ENCODE measurements at regions not wholly inside any gene's neighbourhood (a gene's known extent, or its start where the extent isn't known, plus 50 kb on each side); places are given as distances from the start of the nearest gene placed in this dataset.

DNA sequence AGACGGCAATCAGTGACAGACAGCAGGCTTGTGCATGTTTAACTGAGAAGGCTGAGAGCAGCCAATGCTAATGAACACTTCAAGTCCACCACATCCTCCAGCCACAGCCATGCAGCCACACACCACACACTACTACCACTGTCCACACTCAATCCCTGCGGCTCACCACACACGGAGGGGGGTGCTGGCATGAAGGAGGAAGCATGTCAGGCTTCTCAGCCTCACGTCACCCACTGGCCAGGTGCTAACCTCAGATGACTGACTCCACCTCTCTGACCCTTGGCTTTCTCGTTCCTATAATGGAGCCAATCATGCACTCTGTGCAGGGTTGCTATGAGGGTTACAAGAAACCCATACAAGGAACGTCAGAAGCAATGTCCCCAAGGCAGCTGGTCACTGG, 165.4 kb upstream of the RNF32 start:
- no peak for DNase-seq

DNA sequence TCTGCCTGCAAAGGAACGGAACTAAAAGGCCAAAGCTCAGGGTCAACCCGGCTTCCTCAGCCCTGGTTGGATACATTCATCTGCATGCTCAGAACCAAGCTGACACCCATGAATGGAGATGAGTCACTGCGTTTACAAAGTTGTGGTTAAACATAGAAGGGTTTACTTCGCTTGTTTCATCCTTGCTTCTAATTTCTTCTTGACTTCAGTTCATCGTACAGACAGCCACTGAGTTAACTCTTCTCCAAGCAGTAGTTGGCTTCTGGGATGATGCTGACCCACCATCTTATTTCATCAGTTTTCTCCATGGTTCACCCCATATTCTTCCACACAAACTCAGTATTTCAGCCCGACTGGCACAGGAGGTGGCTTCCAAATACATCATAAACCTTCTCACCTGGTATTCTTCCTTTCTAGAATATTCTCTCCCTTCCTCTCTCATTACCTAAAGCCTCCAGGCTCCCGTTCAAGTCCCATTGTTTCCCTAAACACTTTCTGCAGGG, 166.3 kb upstream of the RNF32 start:
- no peak for DNase-seq

- DNase-seq: no peak
These were observed 166.9 kb upstream of the RNF32 start for GRCh38 chr7:156473476-156474240.

- DNase-seq: no peak
These were observed 168.3 kb upstream of the RNF32 start for GRCh38 chr7:156472267-156472666.

DNA sequence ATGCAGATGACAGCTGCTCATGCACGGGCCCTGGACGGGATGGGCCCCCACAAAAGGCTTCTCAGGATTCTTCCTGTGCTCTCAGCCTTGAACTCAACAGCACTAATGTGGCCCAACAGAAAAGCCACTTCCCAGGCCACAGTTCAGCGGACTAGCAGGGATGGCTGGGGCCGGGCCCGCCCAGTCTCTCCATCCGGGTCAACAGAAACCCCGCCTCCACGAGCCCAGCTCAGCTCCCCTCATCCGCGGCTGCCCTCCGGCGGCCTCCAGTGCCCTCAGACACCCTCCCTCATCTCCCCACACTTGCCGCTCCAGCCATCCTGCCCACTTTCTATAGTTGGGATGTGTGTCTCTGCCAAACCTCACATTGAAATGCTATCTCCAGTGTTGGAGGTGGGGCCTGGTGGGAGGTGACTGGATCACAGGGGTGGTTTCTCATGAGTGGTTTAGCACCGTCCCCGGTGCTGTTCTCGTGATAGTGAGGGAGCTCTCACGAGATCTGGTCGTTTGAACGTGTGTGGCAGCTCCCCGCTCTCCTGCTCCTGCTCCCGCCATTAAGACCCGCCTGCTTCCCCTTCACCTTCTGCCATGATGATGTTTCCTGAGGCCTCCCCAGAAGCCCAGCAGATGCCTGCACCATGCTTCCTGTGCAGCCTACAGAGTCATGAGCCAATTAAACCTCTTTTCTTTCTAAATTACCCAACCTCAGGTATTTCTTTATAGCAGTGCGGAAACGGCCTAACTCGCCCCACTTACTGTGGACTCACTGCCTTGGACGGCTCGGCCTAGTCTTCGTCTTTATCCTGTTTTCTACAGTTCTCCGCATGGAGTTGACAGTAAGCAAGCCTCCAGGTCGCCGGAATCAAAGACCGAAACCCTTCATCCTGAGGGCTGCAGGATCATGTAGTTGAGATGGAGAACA, 169.9 kb upstream of the RNF32 start:
- DNase-seq: no peak

- DNase-seq: no peak
These were observed 173.5 kb upstream of the RNF32 start for GRCh38 chr7:156466955-156467625.

DNA sequence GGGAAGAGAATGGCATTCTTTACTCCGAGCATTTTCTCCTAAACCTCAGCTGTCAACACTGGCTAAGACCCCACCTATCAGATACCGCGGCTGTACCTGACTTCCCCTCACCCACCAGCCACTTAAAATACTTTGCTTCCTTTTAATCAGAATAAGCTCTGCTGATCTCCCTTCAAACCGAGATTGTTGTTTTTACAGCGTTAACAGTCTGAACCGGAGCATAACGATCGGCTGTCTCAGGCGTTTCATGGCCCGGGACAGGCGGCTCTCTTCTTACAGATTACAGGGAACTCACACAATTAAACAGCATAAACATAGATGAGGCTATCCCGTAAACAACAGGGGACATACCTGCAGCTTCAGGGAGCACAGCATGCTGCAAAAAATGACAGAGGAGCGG, 174.3 kb upstream of the RNF32 start:
- no peak for DNase-seq

GRCh38 chr7:156465186-156465585, 175.4 kb upstream of the RNF32 start:
- DNase-seq: no peak

- no peak for DNase-seq
These were observed 176.2 kb upstream of the RNF32 start for GRCh38 chr7:156464339-156464738.

DNA sequence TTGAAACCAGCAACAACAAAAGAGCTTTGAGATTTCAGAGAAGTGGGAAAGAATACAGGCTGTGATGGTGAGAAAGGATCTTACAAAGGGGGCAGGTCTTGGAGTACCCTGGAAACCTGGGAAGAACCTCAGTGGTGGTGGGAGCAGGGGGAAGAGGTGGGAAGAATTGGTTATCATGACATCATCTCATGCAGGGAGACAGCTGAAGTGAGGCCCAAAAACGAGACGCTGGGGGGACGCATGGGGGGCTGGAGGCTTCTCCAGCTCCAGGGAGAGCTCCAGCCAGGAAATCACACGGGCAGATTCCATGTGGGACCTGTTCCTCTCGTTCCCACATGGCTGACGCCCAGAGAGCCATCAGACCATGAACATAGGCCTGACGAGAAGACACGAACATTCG, 177.3 kb upstream of the RNF32 start:
- DNase-seq: no peak

GRCh38 chr7:156461881-156462665, 178.5 kb upstream of the RNF32 start:
- DNase-seq: no peak

- no peak for DNase-seq
These were observed 179.5 kb upstream of the RNF32 start for GRCh38 chr7:156460858-156461627.

GRCh38 chr7:156459582-156459981, 181.0 kb upstream of the RNF32 start:
- DNase-seq: no peak

GRCh38 chr7:156459067-156459466, 181.5 kb upstream of the RNF32 start:
- no peak for DNase-seq

DNA sequence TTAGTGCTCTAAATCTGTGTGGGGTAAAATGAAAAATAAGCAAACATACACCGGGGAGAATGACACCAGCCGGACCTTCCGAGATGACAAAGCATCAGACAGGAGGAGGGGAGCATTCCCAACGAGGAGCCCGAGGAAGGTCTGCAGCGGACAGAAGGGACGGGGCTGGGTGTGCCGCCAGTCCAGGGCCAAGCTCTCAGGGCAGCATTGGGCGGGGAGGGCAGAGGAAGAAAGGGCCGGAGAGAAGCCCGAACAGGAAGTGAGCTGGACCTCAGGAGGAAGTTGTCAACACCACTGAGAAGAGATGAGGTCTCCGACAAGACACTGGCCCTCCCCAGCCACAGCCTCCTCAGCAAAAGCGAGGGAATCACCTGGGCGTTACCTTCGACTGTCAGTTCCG, 182.6 kb upstream of the RNF32 start:
- DNase-seq: no peak

DNA sequence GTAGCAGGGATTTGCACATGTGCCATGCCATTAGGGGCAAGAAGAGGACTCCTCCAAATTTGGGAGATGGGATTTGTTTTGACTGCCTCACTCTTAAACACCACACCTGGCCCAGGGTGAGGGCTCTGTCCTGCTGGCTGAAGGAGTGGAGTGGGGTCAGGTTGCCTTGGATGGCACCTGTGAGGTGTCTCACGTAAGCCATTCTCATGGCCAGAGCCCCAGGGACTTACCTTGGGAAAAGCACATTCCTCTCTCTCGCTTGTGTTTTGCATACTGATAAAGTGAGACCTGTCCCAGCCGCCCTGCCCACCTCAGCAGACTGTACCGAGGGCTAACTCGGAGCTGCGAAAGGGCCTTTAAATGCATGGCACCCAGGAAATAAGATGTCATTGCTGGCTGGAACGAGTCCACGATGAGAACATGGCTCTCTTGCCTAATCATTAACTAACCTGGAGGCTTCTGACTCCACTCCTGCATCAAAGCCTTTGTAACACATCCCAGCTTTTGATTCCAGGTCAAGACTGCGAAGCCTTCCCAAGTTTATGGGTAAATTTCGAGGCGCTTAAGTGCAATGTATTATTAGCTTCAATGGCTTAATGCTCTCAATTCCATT, 184.0 kb upstream of the RNF32 start:
- DNase-seq: no peak

DNA sequence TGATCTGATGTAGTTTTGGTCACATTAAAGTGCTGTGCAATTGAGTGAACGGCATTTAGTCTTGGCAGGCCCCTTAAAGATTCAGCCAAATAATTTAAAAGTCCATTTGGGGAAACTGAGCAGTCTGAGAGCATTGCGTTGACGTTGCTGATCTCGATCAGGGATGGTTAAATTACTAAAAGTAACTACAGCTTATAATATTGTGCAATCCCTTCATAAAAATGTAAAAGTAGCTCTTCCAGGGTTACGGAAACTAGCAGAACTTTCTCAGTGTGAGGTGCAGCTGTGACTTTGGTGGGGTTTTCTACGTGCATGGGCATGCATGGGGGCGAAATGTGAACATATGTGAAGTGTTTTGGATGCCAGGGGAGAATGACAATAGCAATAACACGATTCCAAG, 184.5 kb upstream of the RNF32 start:
- no peak for DNase-seq

- DNase-seq: no peak
These were observed 190.1 kb upstream of the RNF32 start for GRCh38 chr7:156450473-156450872.

- DNase-seq: no peak
These were observed 191.7 kb upstream of the RNF32 start for GRCh38 chr7:156448918-156449317.

DNA sequence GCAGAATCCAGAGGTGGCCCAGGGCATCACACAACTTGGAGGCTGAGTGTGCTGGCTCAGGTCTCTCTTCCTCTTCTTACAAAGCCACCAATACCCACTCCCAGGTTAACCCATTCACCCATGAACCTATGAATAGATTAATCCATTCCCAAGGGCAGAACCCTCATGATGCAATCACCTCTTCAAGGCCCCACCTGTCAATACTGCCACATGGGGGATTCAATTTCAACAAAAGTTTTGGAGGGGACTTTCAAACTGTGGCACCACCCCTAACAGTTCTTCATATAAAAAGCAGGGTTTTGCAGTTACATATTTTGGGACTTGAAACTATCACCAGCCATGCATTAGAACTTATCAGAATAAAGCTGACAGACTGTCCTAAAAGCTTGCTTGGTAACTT, 193.6 kb upstream of the RNF32 start:
- no peak for DNase-seq
